Loucy (cell line): ENCODE measurements at regions not wholly inside any gene's neighbourhood (a gene's known extent, or its start where the extent isn't known, plus 50 kb on each side); places are given as distances from the start of the nearest gene placed in this dataset.

ENCODE experiments used
- H2AFZ ChIP-seq: fragments of 200-600 bp; sonication (generic); 2 replicates; pipeline ENCODE4 v1.6.0; 2016; ENCODE audit warnings: antibody characterized with exemption, mild to moderate bottlenecking, low read length, moderate library complexity
- H3F3A ChIP-seq: fragments of 200-600 bp; 2 replicates; pipeline ENCODE4 v1.6.0; 2016; ENCODE audit warnings: antibody characterized with exemption, low read depth, mild to moderate bottlenecking
- H3K27me3 ChIP-seq: fragments of 200-600 bp; sonication (generic); 2 replicates; pipeline ENCODE4 v1.6.1; 2014; ENCODE audit warnings: low read length, mild to moderate bottlenecking; ENCODE audit not compliant: insufficient read depth, poor library complexity, severe bottlenecking
- H3K36me3 ChIP-seq: fragments of 200-600 bp; sonication (generic); 2 replicates; pipeline ENCODE4 v1.6.1; 2016; ENCODE audit warnings: low read length; ENCODE audit not compliant: insufficient read depth
- H3K4me1 ChIP-seq: fragments of 200-600 bp; sonication (generic); 2 replicates; pipeline ENCODE4 v1.5.1; 2014; ENCODE audit warnings: low read length, mild to moderate bottlenecking; ENCODE audit not compliant: insufficient read depth, poor library complexity, severe bottlenecking
- H3K4me2 ChIP-seq: fragments of 200-600 bp; sonication (generic); 2 replicates; pipeline ENCODE4 v1.6.0; 2014; ENCODE audit warnings: antibody characterized with exemption, low read length, low read depth, mild to moderate bottlenecking; ENCODE audit not compliant: poor library complexity, severe bottlenecking
- H3K4me3 ChIP-seq: fragments of 200-600 bp; sonication (generic); 2 replicates; pipeline ENCODE4 v1.5.1; 2014; ENCODE audit warnings: low read length, mild to moderate bottlenecking, mixed read lengths; ENCODE audit not compliant: poor library complexity, severe bottlenecking
- H3K79me2 ChIP-seq: fragments of 200-600 bp; sonication (generic); 2 replicates; pipeline ENCODE4 v1.6.1; 2014; ENCODE audit warnings: low read length; ENCODE audit not compliant: insufficient read depth
- H3K9ac ChIP-seq: fragments of 200-600 bp; sonication (generic); 2 replicates; pipeline ENCODE4 v1.6.0; 2014; ENCODE audit warnings: mild to moderate bottlenecking, low read depth, low read length, moderate library complexity; ENCODE audit not compliant: poor library complexity, severe bottlenecking
- H3K9me2 ChIP-seq: fragments of 200-600 bp; sonication (generic); replicated peaks from 2 replicates; pipeline ENCODE4 v1.6.1; 2016; ENCODE audit warnings: low read depth, low read length, mixed read lengths
- H3K9me3 ChIP-seq: fragments of 200-600 bp; sonication (generic); 2 replicates; pipeline ENCODE4 v1.6.1; 2014; ENCODE audit warnings: mild to moderate bottlenecking, antibody characterized with exemption, low read length, low read depth; ENCODE audit not compliant: insufficient read depth
- H4K20me1 ChIP-seq: fragments of 200-600 bp; sonication (generic); 2 replicates; pipeline ENCODE4 v1.6.0; 2014; ENCODE audit warnings: antibody characterized with exemption, low read length, mild to moderate bottlenecking; ENCODE audit not compliant: insufficient read depth, poor library complexity, severe bottlenecking
- CTCF ChIP-seq: fragments of 200-600 bp; sonication (generic); conservative IDR thresholded peaks from 2 replicates; pipeline ENCODE4 v1.5.1; 2014; ENCODE audit warnings: mild to moderate bottlenecking, antibody characterized with exemption, low read length
- EZH2phosphoT487 ChIP-seq: fragments of 200-600 bp; IDR thresholded peaks from 2 replicates; pipeline ENCODE4 v1.6.1; 2018; ENCODE audit warnings: antibody characterized with exemption, mild to moderate bottlenecking, moderate library complexity, borderline replicate concordance

- Histone ChIP-seq H3K9me2 (no peaks in the 10 kb centered on the region), H3K36me3 (no peaks in the 10 kb centered on the region), H3F3A (no peaks in the 10 kb centered on the region), H3K4me3 (no peak overlapping the region), H3K79me2 (no peaks in the 10 kb centered on the region), H3K27me3 (no peaks in the 10 kb centered on the region), H2AFZ (no peak overlapping the region), H3K9ac (no peak overlapping the region), H4K20me1 (no peaks in the 10 kb centered on the region), H3K9me3 (no peaks in the 10 kb centered on the region), H3K4me1 (no peaks in the 10 kb centered on the region), H3K4me2 (no peak overlapping the region)
- TF ChIP-seq EZH2phosphoT487 (no peak), CTCF (no peak)
These were observed 58.1 kb upstream of the WNT4 start for GRCh38 chr1:22201023-22201422.

- Histone ChIP-seq H3K9me3 (no peaks in the 10 kb centered on the region), H3K79me2 (no peaks in the 10 kb centered on the region), H3K27me3 (no peaks in the 10 kb centered on the region), H3K4me3 (no peak overlapping the region), H4K20me1 (no peaks in the 10 kb centered on the region), H3K4me1 (no peaks in the 10 kb centered on the region), H3K9me2 (no peaks in the 10 kb centered on the region), H2AFZ (no peak overlapping the region), H3F3A (no peaks in the 10 kb centered on the region), H3K9ac (no peak overlapping the region), H3K36me3 (no peaks in the 10 kb centered on the region), H3K4me2 (no peak overlapping the region)
- TF ChIP-seq CTCF: no peak
- no peak for TF ChIP-seq EZH2phosphoT487
These were observed 60.4 kb upstream of the WNT4 start for GRCh38 chr1:22203335-22203734.

GRCh38 chr1:22204057-22204840 lies 61.4 kb upstream of the WNT4 start:
- Histone ChIP-seq H3K9me3 (no peaks in the 10 kb centered on the region), H3K27me3 (no peaks in the 10 kb centered on the region), H3K79me2 (no peaks in the 10 kb centered on the region), H3F3A (no peaks in the 10 kb centered on the region), H3K4me3 (no peak overlapping the region), H3K9ac (no peak overlapping the region), H3K36me3 (no peaks in the 10 kb centered on the region), H3K4me1 (no peaks in the 10 kb centered on the region), H3K4me2 (no peak overlapping the region), H3K9me2 (no peaks in the 10 kb centered on the region), H4K20me1 (no peaks in the 10 kb centered on the region), H2AFZ (no peak overlapping the region)
- TF ChIP-seq EZH2phosphoT487 (no peak), CTCF (no peak)
